ENCODE measurements at regions not wholly inside any gene's neighbourhood (a gene's known extent, or its start where the extent isn't known, plus 50 kb on each side); places are given as distances from the start of the nearest gene placed in this dataset.
"Not testable (repeated sequence)": the region's sequence is repeated elsewhere in the genome, so short reads cannot be mapped to it uniquely, and the experiment has no call there.

GRCh38 chr9:85818971-85819370 lies 77.2 kb upstream of the AGTPBP1 start:
- H3K4me1 ChIP-seq (replicated peaks in 1 of 2); H3K27ac ChIP-seq; H3K36me3 ChIP-seq (replicated peaks in 1 of 2); intact Hi-C loops (cut with DNase I); H3K27me3 ChIP-seq; H3K4me3 ChIP-seq; H3K9me3 ChIP-seq (replicated peaks in 1 of 3): not testable (repeated sequence)
- 1 to 4% (median 3%) methylated on average over 2 of the region's 2 CpGs for WGBS, 4 donors
- peak; percentile 14 to 66 (median 51) for TF ChIP-seq CTCF (IDR thresholded peaks at IDR 0.05)
- DNase-seq: peak in 1 of 7 donors; percentile 35

GRCh38 chr9:85820598-85820997 lies 78.8 kb upstream of the AGTPBP1 start:
- not testable (repeated sequence) for H3K9me3 ChIP-seq (replicated peaks in 1 of 3); H3K27me3 ChIP-seq; H3K36me3 ChIP-seq (replicated peaks in 1 of 2); H3K4me3 ChIP-seq; H3K27ac ChIP-seq; DNase-seq; H3K4me1 ChIP-seq (replicated peaks in 1 of 2)
- 85 to 89% (median 87%) methylated on average over 4 to 5 of the region's 5 CpGs for WGBS, 4 donors
- intact Hi-C loops (cut with DNase I): loop anchor here in 1 of 2 donors (5.0 kb wide), 1 partner anchor 417 kb away; no protein-coding TSS in a partner anchor

GRCh38 chr9:85824949-85825348 lies 83.2 kb upstream of the AGTPBP1 start:
- WGBS, 4 donors: 67 to 77% (median 72%) methylated on average over 1 of the region's 1 CpG
- intact Hi-C loops (cut with DNase I): loop anchor here in 1 of 2 donors (5.0 kb wide), 1 partner anchor 412 kb away; no protein-coding TSS in a partner anchor

GRCh38 chr9:85834591-85834990 lies 92.8 kb upstream of the AGTPBP1 start:
- H3K27me3 ChIP-seq; H3K4me1 ChIP-seq (replicated peaks in 1 of 2); H3K4me3 ChIP-seq; DNase-seq; H3K27ac ChIP-seq; intact Hi-C loops (cut with DNase I); H3K36me3 ChIP-seq (replicated peaks in 1 of 2); H3K9me3 ChIP-seq (replicated peaks in 1 of 3): not testable (repeated sequence)
- 91 to 100% (median 100%) methylated on average over 1 of the region's 1 CpG for WGBS, 4 donors

More at GRCh38 chr9:85824949-85825348, 83.2 kb upstream of the AGTPBP1 start:
- DNase-seq; H3K4me1 ChIP-seq (replicated peaks in 1 of 2); H3K4me3 ChIP-seq; H3K9me3 ChIP-seq (replicated peaks in 1 of 3); H3K27ac ChIP-seq; H3K27me3 ChIP-seq; H3K36me3 ChIP-seq (replicated peaks in 1 of 2): not testable (repeated sequence)
- TF ChIP-seq CTCF (IDR thresholded peaks at IDR 0.05): peak in 2 of 6 experiments; percentile 10 to 16

GRCh38 chr9:85843949-85844348 lies 97.0 kb upstream of the NAA35 start:
- H3K27me3 ChIP-seq; H3K4me1 ChIP-seq (replicated peaks in 1 of 2); H3K27ac ChIP-seq; intact Hi-C loops (cut with DNase I); H3K4me3 ChIP-seq; H3K9me3 ChIP-seq (replicated peaks in 1 of 3): not testable (repeated sequence)
- peaks cover 0 to 32% of the 10 kb centered on the region in 2 donors for H3K36me3 ChIP-seq (replicated peaks in 1 of 2)
- DNase-seq: peak in 5 of 7 donors; percentile 16 to 56 (median 35)
- WGBS, 4 donors: 84 to 92% (median 86%) methylated on average over 1 of the region's 1 CpG

- H3K27ac ChIP-seq; H3K4me3 ChIP-seq; H3K27me3 ChIP-seq; intact Hi-C loops (cut with DNase I); DNase-seq; H3K9me3 ChIP-seq (replicated peaks in 1 of 3); H3K4me1 ChIP-seq (replicated peaks in 1 of 2): not testable (repeated sequence)
- 95 to 98% (median 96%) methylated on average over 2 of the region's 2 CpGs for WGBS, 4 donors
- peaks cover 0 to 13% of the 10 kb centered on the region in 2 donors for H3K36me3 ChIP-seq (replicated peaks in 1 of 2)
Observed at GRCh38 chr9:85847782-85848181, 93.2 kb upstream of the NAA35 start.

Data from adrenal gland (tissue), 9 donors.